OCI-LY7 (cell line): ENCODE measurements at regions not wholly inside any gene's neighbourhood (a gene's known extent, or its start where the extent isn't known, plus 50 kb on each side); places are given as distances from the start of the nearest gene placed in this dataset.

Experiments
- BruUV-seq: library from RNA; stranded (reverse); fragments of 400-500 nt; replicated peaks from 2 replicates; lab custom pipeline; 2021; lab: Mats Ljungman, UMichigan
- CTCF ChIA-PET: fragments of 300-600 bp; sonication (Branson Sonifier 250); formaldehyde crosslinking; loops from one replicate; lab custom pipeline; 2022; ENCODE audit warnings: antibody characterized with exemption; ENCODE audit not compliant: unreplicated experiment; lab: Charles Lee
- POLR2A ChIA-PET: fragments of 300-600 bp; sonication (Branson Sonifier 250); formaldehyde crosslinking; loops from one replicate; lab custom pipeline; 2022; ENCODE audit warnings: antibody characterized with exemption; lab: Charles Lee
- DNase-seq: peaks from one replicate; pipeline ENCODE4 v3.0.0-alpha.2; 2015; ENCODE audit warnings: low spot score
- H2AFZ ChIP-seq: fragments of 200-600 bp; sonication (generic), shearing (Covaris generic); 2 replicates; pipeline ENCODE4 v1.6.1; 2014; ENCODE audit warnings: mild to moderate bottlenecking, antibody characterized with exemption, low read length, moderate library complexity
- H3K27ac ChIP-seq: fragments of 200-600 bp; sonication (generic); 2 replicates; pipeline ENCODE4 v1.5.1; 2014; ENCODE audit warnings: mixed run types, low read depth, mild to moderate bottlenecking, moderate library complexity, low read length, inconsistent platforms; ENCODE audit not compliant: poor library complexity, severe bottlenecking
- H3K36me3 ChIP-seq: fragments of 200-600 bp; sonication (generic); 2 replicates; pipeline ENCODE4 v1.6.1; 2014; ENCODE audit warnings: mild to moderate bottlenecking, antibody characterized with exemption, low read length, moderate library complexity, mixed read lengths; ENCODE audit not compliant: insufficient read depth
- H3K4me1 ChIP-seq: fragments of 200-600 bp; sonication (generic); 2 replicates; pipeline ENCODE4 v1.5.1; 2014; ENCODE audit warnings: mild to moderate bottlenecking, low read length; ENCODE audit not compliant: insufficient read depth, poor library complexity, severe bottlenecking
- H3K4me2 ChIP-seq: fragments of 200-600 bp; sonication (generic); 2 replicates; pipeline ENCODE4 v1.6.1; 2014; ENCODE audit warnings: mild to moderate bottlenecking, low read length
- H3K4me3 ChIP-seq: fragments of 200-600 bp; sonication (generic); 2 replicates; pipeline ENCODE4 v1.5.1; 2014; ENCODE audit warnings: mild to moderate bottlenecking, low read depth, low read length; ENCODE audit not compliant: poor library complexity, severe bottlenecking
- H3K79me2 ChIP-seq: fragments of 200-600 bp; sonication (generic); 2 replicates; pipeline ENCODE4 v1.6.1; 2016; ENCODE audit warnings: low read depth, mild to moderate bottlenecking, low read length, moderate library complexity, mixed read lengths; ENCODE audit not compliant: insufficient read depth
- H3K9me2 ChIP-seq: fragments of 200-600 bp; sonication (generic); 2 replicates; pipeline ENCODE4 v1.6.1; 2016; ENCODE audit warnings: mild to moderate bottlenecking, low read length, mixed read lengths; ENCODE audit not compliant: insufficient read depth
- H3K9me3 ChIP-seq: fragments of 200-600 bp; sonication (generic); 2 replicates; pipeline ENCODE4 v1.6.1; 2014; ENCODE audit warnings: mild to moderate bottlenecking, mixed run types, low read length, mixed read lengths
- H4K20me1 ChIP-seq: fragments of 200-600 bp; sonication (generic); 2 replicates; pipeline ENCODE4 v1.6.1; 2014; ENCODE audit warnings: mild to moderate bottlenecking, antibody characterized with exemption, low read length, moderate library complexity, mixed read lengths; ENCODE audit not compliant: insufficient read depth
- CTCF ChIP-seq: fragments of 200-600 bp; sonication (generic); conservative IDR thresholded peaks from 2 replicates; pipeline ENCODE4 v1.5.1; 2014; ENCODE audit warnings: mild to moderate bottlenecking, antibody characterized with exemption, low read length, moderate library complexity, mixed read lengths
- EZH2phosphoT487 ChIP-seq: fragments of 200-600 bp; sonication (generic); IDR thresholded peaks from 2 replicates; pipeline ENCODE4 v1.6.1; 2018; ENCODE audit warnings: low read depth, borderline replicate concordance, mild to moderate bottlenecking, mixed run types, antibody characterized with exemption, low read length, moderate library complexity, mixed read lengths
- intact Hi-C: fragments of 100-400 bp; cut with micrococcal nuclease; formaldehyde crosslinking; loops from one replicate; pipeline ENCODE4 v1.10.0; 2022; ENCODE audit not compliant: unreplicated experiment

- no peak overlapping the region for H3K27ac ChIP-seq
- POLR2A ChIA-PET = interaction anchor here (0.7 kb wide), 1 partner anchor 13 kb away, joined by 3 read pairs; no protein-coding TSS in a partner anchor
- H2AFZ ChIP-seq = no peak overlapping the region
- CTCF ChIA-PET = no interaction called here
- no peaks in the 10 kb centered on the region for H3K9me2 ChIP-seq
- BruUV-seq = no TSS peak
- H3K4me3 ChIP-seq = no peak overlapping the region
- H3K79me2 ChIP-seq = no peaks in the 10 kb centered on the region
- DNase-seq = no peak
- no peaks in the 10 kb centered on the region for H3K36me3 ChIP-seq
- H3K4me2 ChIP-seq = no peak overlapping the region
- H3K9me3 ChIP-seq = no peaks in the 10 kb centered on the region
- no peak for TF ChIP-seq EZH2phosphoT487
- no peak for TF ChIP-seq CTCF
- intact Hi-C loops = no loop called here
- H3K4me1 ChIP-seq = no peaks in the 10 kb centered on the region
- no peaks in the 10 kb centered on the region for H4K20me1 ChIP-seq
These were observed 401.6 kb downstream of the FOXG1 start for GRCh38 chr14:29168149-29168548.

DNA sequence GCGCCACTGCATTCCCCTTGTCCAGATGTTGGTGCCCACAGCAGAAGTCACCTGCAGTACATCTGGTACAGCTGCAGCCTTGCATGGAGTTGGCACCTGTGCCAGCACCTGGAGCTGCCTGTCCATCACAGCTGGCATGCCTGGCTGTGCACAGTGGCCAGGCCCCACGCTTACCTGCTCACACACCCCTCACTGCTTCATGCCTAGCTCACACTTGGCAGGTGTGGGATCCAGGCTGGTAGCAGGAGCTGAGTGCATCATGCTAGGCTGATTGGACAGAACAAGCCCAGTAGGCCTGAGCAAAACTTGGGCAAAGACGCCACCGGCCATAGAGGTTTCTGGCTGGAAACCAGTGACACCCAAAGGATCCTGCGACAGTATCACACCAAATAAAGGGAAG is 402.8 kb downstream of the FOXG1 start:
- no peaks in the 10 kb centered on the region for H3K4me1 ChIP-seq
- no peak overlapping the region for H3K4me3 ChIP-seq
- intact Hi-C loops = no loop called here
- no TSS peak for BruUV-seq
- no peaks in the 10 kb centered on the region for H3K79me2 ChIP-seq
- ChIA-PET POLR2A (no interaction called here), CTCF (no interaction called here)
- H3K4me2 ChIP-seq = no peak overlapping the region
- no peaks in the 10 kb centered on the region for H3K9me3 ChIP-seq
- no peaks in the 10 kb centered on the region for H3K9me2 ChIP-seq
- TF ChIP-seq CTCF (no peak), EZH2phosphoT487 (no peak)
- no peaks in the 10 kb centered on the region for H3K36me3 ChIP-seq
- no peak overlapping the region for H2AFZ ChIP-seq
- H4K20me1 ChIP-seq = no peaks in the 10 kb centered on the region
- DNase-seq = no peak
- no peak overlapping the region for H3K27ac ChIP-seq

- H4K20me1 ChIP-seq = no peaks in the 10 kb centered on the region
- ChIA-PET POLR2A (no interaction called here), CTCF (no interaction called here)
- no peak overlapping the region for H3K27ac ChIP-seq
- TF ChIP-seq EZH2phosphoT487 (no peak), CTCF (no peak)
- no peak overlapping the region for H3K4me2 ChIP-seq
- intact Hi-C loops = no loop called here
- H3K9me2 ChIP-seq = no peaks in the 10 kb centered on the region
- H3K9me3 ChIP-seq = no peaks in the 10 kb centered on the region
- no peak for DNase-seq
- H3K36me3 ChIP-seq = no peaks in the 10 kb centered on the region
- no TSS peak for BruUV-seq
- H2AFZ ChIP-seq = no peak overlapping the region
- H3K4me3 ChIP-seq = no peak overlapping the region
- H3K4me1 ChIP-seq = no peaks in the 10 kb centered on the region
- H3K79me2 ChIP-seq = no peaks in the 10 kb centered on the region
These were observed 409.1 kb downstream of the FOXG1 start for GRCh38 chr14:29175706-29176105.
